T-helper 1 cell (primary cell): ENCODE measurements at regions not wholly inside any gene's neighbourhood (a gene's known extent, or its start where the extent isn't known, plus 50 kb on each side); places are given as distances from the start of the nearest gene placed in this dataset.
"Not testable (repeated sequence)": the region's sequence is repeated elsewhere in the genome, so short reads cannot be mapped to it uniquely, and the experiment has no call there.

Source experiments
- DNase-seq, 5 donors: peaks; one replicate each; pipeline ENCODE4 v3.0.0-alpha.2; 2012 to 2020

DNA sequence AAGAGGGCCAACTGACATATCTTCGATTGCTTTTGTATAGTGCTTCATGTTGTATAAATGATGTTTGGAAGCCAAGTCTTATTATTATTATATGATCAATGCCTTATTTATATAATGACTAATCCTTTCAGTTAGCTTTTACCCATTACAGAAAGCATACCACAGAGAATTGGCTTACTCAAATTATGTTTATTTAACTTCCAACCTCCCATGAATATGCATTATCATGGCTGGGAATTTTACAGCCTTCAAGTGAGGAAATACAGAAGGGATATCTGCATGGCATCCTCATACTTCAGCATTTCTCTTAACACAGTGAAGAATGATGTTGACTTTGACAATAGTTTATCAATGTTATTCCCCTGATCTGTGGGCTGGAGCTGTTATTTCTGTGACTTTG, 225.9 kb upstream of the GAP43 start:
- no peak for DNase-seq

DNA sequence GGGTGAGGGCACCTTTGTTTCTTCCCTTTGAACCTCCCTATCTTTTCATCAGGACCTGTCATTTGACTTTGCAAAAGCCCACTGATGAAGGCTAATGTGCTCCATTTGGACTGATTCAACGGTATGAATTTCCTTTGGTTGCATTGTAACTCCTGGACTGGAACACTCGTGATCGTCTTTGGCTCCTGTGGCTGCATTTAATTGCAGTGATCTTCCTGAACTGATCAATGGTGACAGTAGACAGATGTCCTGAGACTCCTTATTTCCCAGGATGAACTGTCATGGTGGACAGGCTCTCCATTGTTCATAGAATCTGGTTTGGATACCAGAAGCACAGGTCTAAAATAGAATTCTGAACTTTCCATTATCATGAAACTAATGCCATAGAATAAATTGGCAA, 224.8 kb upstream of the GAP43 start:
- no peak for DNase-seq

DNA sequence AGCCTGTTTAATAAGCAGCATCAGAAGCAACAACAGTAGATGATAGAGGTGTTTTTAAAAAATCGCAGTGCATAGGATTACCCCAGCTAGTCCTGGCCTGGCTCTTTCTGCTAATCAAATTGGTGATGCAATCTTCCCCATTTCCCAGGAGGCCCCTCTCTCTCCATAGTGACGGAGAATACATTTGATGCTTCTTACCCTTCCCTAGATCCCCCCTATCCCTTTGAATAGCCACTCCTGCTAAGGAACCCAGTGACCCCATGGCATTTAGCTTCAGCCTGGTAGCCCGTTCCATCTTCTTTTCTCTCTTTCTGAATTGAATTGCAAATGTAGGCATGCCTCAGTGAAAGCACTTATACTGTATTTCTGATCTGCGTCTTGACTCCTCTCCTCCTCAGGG, 223.6 kb upstream of the GAP43 start:
- no peak for DNase-seq

DNA sequence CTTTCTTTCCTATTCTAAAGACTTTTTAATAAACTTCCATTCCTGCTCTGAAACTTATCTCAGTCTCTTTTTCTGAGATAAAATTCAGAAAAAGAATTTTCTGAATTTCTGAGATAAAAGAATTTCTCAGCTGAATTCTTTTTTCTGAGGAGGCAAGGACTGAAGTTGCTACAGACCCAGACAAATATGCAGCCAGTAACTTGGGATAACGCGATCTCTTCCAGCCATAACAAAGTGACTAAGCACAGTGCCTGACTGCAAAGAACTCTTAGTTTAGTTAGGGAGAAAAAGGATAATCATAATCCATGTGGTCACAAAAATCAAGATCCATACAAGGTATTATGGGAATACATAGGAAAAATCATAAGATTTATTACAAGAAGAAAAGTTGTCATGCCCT, 222.0 kb upstream of the GAP43 start:
- DNase-seq = no peak

DNA sequence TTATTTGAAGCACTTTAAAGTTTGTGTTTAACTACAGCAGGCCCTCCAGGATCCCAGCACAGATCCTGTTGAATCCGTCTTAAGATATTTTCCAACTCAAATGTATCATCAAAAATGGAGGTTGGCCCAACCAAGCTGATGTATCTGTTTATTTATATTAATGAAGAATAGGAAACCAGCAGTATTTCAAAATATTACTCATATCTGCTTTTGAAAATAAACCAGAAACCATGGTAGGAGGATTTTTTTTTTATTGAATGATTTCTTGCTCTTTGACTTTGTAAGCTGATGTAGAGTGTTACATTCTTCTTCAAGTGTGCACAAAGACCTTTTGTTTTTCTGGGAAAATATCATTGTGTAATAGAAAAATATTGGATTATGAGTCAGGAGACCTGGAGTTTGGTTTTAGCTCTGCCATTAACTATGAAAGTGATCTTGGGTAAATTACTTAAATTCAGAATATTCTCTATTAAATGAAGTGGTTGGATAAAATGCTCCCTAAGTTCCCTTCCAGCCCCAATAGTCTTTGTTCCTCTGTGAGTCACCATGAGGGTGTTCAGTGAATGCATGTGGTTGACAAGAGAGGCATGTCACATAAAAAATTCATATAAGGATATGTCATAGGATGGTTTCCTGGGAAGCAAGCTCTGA, 221.3 kb upstream of the GAP43 start:
- no peak for DNase-seq

DNA sequence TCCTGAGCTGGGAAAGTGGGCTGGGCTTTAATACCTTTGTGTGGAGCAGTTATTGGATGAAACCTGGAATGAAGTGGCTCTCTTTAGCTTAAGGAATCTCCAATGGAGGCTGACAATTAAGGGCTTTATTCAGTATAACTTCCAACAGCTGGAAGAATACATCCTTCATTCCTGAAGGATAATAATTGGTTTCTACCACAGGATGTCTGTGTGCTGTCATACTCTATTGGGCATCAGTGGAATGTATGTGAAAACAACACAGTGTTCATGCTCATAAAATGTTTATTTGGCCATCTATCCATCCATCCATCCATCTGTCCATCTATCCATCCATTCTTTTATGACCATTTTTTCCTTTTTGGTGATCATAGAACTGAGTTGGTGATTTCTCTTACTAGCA, 220.7 kb upstream of the GAP43 start:
- DNase-seq = no peak

DNA sequence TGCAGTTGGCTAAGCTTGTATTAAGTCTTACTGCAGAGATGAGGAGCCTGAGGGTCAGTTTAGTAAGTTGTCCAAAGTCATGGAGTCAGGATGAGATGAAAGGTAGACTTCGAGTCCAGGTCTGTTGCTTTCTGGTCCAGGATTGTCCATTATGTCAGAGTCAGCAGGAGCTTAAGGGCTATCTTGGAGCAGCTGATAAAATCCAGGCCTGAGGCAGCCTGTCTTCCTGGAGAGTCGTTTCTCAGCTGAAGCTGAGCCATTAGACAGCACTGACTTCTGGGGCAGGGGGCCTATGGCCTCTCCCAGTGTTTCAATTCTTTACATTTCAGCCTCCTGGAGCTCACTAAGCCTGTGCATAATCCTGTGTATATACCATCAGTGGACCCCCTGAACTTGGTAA, 219.5 kb upstream of the GAP43 start:
- DNase-seq = no peak

DNA sequence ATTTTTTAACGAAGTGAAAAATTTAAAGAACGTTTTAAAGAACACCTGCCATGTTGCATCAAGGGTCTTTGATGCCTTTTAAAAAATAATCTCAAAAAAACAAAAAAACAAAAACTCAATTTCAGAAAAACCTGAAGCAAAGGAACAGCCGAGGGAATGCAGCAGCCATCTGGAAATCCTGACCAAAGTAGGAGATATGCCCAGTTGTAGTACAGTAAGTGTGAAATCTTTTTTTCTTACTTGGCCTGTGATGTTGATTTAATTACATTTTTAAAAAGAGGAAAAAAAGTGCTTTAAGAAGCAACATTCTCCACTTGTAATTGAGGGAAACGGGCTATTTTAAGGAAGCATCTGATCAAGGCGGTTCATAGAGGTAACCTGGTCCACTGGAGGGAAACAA, 213.7 kb upstream of the GAP43 start:
- DNase-seq = no peak

DNA sequence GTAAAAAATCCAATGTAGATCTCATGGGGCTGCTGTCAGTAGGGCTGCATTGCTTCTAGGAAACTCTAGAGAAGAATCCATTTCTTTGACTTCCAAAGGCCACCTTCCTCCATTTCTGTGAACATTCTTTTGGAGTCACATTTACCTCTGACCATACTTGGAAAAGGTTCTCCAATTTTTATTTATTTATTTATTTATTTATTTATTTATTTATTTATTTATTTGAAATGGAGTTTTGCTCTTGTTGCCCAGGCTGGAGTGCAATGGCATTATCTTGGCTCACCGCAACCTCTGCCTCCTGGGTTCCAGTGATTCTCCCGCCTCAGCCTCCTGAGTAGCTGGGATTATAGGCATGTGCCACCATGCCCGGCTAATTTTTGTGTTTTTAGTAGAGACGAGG, 208.7 kb upstream of the GAP43 start:
- DNase-seq = not testable (repeated sequence)

DNA sequence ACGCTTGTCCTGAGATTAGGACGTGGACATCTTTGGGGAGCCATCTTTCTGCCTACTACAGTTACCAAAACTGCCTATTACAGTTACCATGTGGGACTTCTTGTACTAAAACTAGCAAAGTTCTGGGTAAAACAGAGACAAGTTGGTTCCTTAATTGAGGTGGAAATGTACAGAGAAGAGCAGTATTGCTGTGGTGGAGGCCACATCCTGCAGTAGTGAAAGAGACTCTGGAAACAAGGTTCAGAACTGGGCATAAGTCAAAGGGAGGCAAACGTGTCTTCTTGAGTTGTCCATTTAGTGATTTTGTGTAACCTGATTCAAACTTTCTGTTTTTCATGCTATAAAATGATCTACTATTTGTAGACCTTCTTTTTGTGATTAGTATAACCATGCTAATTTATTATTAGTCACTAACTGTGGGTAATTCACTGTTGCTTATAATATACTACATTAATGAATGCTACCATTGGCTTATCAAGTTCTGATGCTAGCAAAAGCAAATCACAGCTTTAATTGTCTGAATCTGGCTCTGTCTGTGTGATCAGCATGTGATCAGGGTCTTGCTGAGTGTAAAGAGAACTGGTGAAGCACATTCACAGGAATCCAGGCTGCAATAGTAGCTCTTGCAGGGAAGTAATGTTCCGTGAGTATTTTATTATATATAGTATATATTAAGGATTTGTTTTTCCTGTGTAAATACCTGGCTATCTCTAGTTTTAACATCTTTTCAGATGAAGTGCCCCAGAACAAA, 207.9 kb upstream of the GAP43 start:
- DNase-seq = no peak

DNA sequence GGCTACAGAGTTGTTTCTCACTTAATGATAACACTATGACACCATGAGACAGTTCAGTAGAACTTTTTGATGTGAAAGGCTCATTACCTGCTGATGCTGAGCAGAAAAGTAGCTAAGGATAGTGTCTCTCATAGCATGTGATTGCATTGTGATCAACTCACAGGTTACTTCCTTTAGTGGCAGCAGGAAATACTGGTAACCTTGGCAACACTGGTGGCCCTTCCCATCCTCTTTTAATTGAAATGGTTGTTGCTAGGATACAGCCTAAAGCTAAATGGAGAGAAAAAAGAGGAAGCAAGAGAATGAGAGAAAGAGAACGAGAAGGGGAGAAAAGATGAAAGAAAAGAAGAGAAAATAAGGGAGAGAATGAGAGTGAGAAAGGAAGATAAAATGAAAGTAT, 204.7 kb upstream of the GAP43 start:
- no peak for DNase-seq

DNA sequence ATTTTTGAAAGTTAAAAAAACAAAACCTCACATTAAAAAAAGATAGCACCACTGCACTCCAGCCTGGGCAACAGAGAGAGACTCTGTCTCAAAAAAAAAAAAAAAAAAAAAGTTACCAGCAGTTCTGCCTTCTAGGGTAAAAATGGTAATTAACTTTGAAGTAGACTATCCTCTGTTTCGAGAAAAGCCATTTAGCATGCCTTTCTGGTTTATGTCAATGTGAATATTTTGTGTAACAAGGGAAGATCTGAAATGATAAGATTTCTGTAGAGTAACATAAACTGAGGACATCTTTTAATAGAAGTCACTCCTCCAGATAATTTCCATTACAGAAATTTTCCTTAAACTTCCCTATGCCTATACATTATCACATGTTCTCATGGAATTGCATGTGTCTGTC, 203.2 kb upstream of the GAP43 start:
- DNase-seq = no peak

DNA sequence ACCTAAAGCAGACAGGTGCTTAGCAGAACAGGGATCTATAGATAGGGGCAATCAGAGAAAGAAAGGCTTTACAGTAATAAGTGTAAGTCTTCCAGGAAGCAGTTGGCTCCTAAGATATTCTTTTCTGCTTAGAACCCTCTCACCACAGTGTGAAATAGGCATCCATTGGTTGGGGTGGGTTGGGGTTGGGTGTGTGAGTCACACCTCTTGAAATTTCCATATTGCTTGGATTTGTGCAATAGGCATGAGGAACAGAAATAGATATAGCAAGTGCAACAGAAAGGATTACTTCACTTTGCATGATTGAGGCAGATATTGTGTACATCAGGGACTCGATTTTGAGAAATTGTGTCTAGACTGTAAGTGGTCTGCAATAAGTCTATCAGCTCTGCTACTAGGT, 200.1 kb upstream of the GAP43 start:
- no peak for DNase-seq

DNA sequence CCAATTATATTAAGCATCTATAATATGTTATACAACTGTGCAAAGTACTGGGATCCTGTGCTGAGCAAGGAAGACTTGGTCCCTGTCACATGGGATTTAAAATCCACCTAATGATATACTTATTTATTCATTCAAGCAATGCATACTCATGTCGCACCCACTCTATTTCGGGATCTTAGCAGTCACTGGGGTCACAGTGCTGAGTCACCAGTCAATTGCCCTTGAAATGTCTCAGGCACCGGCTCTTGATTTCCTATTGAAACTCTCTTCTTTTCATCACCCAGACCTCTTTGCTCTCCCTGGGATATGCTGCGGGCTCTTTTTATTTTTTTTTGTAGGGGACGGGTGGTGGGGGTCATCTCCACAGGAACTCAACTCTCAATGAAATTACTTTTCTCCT, 194.5 kb upstream of the GAP43 start:
- DNase-seq = no peak

DNA sequence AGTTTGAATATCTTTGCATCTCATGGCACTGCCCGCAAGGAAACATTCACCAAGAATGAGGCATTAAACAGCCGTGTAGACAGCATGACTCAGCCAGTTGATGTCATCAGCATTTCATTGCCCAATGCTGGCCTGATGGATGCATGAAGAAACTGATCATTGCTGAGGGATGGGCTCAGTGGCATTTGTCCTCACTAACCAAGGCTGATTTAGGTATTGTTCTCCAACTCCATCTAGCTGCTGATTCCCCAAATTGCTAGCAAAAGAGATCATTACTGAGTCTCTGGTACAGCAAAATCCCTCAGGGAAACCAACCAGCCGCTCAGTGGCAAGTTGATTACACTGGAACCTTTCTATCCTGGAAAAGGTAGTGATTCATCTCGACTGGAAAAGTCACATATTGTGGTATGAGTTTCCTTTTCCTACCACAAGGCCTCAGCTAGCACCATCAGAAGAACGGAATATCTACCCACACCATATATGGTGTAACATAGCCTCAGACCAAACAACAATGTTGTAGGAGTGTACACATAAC, 186.5 kb upstream of the GAP43 start:
- no peak for DNase-seq

DNA sequence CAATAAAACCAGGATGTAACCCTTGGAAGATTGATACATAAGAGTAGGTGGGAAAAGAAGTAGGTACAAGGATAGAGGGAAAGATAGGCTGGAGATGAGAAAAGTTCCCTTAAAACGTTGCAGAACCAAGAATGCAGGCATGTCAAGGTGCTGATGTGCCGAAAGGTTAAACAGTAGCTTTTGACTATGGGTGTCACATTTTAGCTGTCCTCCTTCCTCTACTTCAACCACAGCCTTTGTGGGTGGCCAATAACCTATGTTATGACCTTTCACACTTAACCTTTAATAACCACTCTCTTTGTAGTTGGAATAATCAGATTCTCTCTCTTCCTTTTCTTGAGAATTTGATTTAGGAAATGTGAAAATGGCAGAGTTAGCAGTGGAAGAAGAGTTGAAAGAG, 184.5 kb upstream of the GAP43 start:
- no peak for DNase-seq

DNA sequence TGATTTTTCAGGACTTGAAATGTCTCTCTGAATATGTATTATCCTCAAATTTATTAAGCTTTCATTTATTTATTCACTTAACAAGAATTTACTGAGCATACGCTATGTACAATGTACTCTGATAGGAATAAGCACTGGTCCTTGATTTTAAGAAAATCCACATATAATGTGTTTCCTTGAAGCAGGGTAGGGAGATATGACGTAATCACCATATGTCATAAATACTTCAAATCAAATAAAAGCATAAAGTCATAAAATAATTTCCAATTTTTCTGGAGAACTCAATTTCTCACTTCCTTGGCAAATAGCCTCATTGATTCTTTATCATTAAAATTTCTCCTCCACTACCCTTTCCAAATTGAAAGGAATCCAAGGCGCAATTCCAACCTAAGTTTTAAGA, 177.8 kb upstream of the GAP43 start:
- no peak for DNase-seq

DNA sequence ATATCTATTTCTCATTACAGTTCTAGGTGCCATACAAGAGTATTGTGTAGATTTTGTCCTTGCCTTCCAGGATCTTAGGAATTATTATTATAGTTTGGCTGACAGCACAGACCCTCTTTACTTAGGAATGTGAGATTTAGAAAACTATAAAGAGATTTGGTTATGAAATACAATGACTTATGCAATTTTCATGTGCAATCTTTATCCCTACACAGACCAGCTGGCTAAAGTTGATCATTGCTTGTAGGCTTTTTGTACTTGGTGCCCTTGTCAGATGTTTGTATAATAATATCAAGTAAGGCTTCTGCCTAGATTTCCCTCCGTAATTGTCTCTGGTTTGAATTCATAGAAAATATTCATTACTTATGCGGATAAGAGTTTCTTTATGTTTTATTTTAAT, 174.5 kb upstream of the GAP43 start:
- DNase-seq = no peak

DNA sequence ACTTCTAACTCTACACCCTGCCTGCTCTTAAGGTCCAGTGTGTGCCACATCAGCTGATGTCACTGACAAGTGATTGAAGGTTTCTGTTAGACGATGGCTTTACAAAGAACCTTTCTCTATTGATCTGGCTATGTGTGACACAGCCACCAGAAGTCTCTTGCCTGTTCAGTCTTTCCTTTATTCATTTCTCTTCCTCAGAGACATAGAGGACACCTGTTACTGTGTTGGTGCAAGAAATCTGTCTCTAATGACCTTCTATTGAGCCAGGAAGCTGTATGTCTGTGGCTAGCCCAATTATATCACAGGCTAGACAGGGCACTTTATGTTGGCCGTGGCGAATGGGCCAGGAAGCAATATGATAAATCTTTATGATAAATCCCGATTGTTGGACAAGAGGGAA, 173.3 kb upstream of the GAP43 start:
- no peak for DNase-seq

DNA sequence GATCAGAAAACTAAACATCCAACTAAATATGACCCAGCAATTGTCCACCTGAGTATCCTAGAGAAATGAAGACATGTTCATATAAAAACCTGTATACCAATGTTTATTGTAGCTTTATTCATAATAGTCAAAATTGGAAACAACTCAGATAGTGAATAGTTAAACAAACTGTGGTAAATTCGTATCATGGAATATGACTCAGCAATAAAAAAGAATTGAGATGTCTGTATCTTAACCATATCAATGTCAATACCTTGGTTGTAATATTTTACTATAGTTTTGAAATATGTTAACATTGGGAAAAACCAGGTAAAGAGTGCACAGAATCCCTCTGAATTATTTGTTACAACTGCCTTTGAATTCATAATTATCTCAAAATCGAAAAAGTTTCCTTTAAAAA, 159.3 kb upstream of the GAP43 start:
- no peak for DNase-seq

DNA sequence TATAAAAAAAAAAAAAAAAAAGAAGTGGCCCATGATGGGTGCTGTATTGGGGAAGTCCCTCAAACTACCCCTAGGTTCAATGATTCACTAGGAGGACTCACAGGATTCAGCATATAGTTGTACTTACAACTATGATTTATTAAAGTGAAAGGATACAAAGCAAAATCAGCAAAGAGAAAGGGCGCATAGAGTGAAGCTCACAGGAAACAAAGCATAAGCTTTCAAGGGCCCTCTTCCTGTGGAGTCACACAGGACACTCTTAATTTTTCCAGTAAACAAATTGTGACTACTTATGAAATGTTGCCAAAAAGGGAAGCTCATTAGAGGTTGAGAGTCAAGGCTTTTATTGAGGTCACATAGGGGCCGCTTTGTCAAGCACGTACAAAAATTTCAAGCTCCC, 153.7 kb upstream of the GAP43 start:
- no peak for DNase-seq

DNA sequence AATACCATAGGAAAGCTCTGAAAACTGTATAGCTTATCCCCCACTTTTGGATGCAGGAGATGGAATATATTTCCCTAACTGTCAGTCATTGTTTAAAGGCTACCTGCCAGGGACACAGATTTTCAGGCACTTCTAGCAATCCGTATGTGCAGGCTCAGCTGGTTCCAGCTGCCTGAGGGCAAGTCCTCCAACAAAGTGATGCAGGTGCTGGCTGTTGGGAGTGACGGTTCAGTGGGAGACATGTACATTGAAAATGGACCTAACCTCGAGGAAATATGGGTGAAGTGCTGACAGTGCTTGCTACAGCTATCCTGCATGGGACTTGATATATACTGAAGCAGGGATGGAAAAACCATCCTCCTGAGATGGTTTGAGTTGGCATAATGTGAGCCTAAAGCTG, 153.1 kb upstream of the GAP43 start:
- DNase-seq = no peak

DNA sequence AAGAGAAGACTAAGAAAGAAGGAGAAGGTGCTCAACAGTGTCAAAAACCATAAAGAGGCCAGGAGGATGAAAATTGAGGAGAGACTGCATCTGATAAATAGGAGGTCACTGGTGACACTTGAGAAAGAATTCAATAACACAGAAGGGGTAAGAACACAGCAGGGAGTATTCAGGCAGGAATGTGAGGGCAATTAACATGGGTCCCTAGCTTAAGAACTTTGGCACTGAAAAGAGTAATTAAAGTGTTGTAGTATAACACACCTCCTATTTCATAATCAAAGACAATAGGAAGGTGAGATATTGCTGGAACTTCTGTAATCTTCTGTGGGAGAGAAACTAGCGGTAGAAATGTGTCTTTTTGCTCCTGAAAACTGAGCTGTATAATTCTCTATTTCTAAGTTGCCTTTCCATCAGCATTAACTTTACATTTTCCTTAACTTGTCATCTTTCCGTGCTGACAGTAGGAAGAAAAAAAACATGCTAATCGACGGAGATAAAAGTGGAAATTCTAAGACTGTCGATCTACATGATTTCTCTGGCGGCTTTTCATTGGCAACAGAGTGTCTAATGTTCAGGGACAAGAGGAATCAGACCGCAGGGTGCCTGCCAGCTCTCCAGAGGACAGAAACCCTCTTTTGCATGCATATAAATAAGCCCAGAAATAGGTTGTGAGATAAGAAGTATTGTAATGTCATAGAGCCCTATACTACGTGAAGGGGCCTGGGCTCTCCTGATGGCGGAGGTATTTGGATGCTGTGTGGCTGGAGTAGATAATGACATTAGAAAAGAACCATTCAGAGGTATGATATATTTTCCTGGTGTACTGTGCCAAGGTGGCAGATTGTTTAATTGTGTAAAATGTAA, 147.9 kb upstream of the GAP43 start:
- DNase-seq = no peak

DNA sequence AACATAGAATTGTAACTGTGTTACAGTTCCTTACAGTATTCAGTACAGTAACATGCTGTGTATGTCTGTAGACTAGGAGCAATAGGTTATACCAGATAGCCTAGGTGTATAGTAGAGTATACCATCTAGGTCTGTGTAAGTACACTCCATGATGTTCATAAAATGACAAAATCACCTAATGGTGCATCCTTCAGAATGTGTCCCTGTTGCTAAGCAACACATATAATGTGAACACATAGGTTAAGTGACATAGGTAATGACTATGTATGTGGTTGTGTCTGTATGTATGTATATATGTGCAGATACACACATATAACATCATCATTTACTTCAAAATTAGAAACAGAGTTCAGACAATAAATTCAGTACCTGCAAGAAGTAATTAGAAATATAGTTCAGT, 146.8 kb upstream of the GAP43 start:
- no peak for DNase-seq
